H9 (cell line): ENCODE measurements at regions not wholly inside any gene's neighbourhood (a gene's known extent, or its start where the extent isn't known, plus 50 kb on each side); places are given as distances from the start of the nearest gene placed in this dataset.

Source experiments
- DNase-seq: peaks from one replicate; pipeline ENCODE4 v3.0.0-alpha.2; 2017
- H2AFZ ChIP-seq: one replicate; pipeline ENCODE4 v1.6.1; 2013; ENCODE audit warnings: mild to moderate bottlenecking, low read length, control low read depth, moderate library complexity
- H2AK5ac ChIP-seq: 2 replicates; pipeline ENCODE4 v1.6.1; 2013; ENCODE audit warnings: low read length, control low read depth, mixed read lengths; ENCODE audit not compliant: insufficient read length
- H2BK120ac ChIP-seq: one replicate; pipeline ENCODE4 v1.6.1; 2013; ENCODE audit warnings: low read depth, mild to moderate bottlenecking, low read length, control low read depth, inconsistent platforms; ENCODE audit not compliant: poor library complexity, severe bottlenecking
- H2BK12ac ChIP-seq: 2 replicates; pipeline ENCODE4 v1.6.1; 2013; ENCODE audit warnings: low read length, control low read depth, mixed read lengths, low read depth; ENCODE audit not compliant: insufficient read length
- H2BK15ac ChIP-seq: 2 replicates; pipeline ENCODE4 v1.6.1; 2013; ENCODE audit warnings: low read depth, low read length, control low read depth
- H2BK20ac ChIP-seq: one replicate; pipeline ENCODE4 v1.6.1; 2013; ENCODE audit warnings: low read depth, mild to moderate bottlenecking, low read length, control low read depth, inconsistent platforms; ENCODE audit not compliant: poor library complexity, severe bottlenecking
- H2BK5ac ChIP-seq: 2 replicates; pipeline ENCODE4 v1.6.1; 2013; ENCODE audit warnings: low read length, control low read depth, mixed read lengths; ENCODE audit not compliant: insufficient read length
- H3K14ac ChIP-seq: 2 replicates; pipeline ENCODE4 v1.6.1; 2013; ENCODE audit warnings: low read length, control low read depth; ENCODE audit not compliant: insufficient read depth
- H3K18ac ChIP-seq: 2 replicates; pipeline ENCODE4 v1.6.1; 2013; ENCODE audit warnings: low read depth, mild to moderate bottlenecking, mixed read lengths, low read length, control low read depth; ENCODE audit not compliant: insufficient read length
- H3K23ac ChIP-seq: 2 replicates; pipeline ENCODE4 v1.6.1; 2013; ENCODE audit warnings: low read length, control low read depth, mixed read lengths, low read depth; ENCODE audit not compliant: insufficient read length
- H3K23me2 ChIP-seq: 2 replicates; pipeline ENCODE4 v1.6.1; 2013; ENCODE audit warnings: low read depth, mild to moderate bottlenecking, mixed read lengths, low read length, control low read depth; ENCODE audit not compliant: insufficient read length, poor library complexity, severe bottlenecking
- H3K27ac ChIP-seq: 2 replicates; pipeline ENCODE4 v1.5.1; 2013; ENCODE audit warnings: low read length, control low read depth, mixed read lengths, low read depth; ENCODE audit not compliant: insufficient read length
- H3K27me3 ChIP-seq: 2 replicates; pipeline ENCODE4 v1.6.1; 2013; ENCODE audit warnings: low read length, control low read depth, inconsistent platforms; ENCODE audit not compliant: insufficient read depth
- H3K4ac ChIP-seq: 2 replicates; pipeline ENCODE4 v1.6.1; 2013; ENCODE audit warnings: low read depth, mild to moderate bottlenecking, control low read depth, inconsistent platforms, low read length, moderate library complexity
- H3K4me1 ChIP-seq: 2 replicates; pipeline ENCODE4 v1.6.1; 2013; ENCODE audit warnings: low read length, control low read depth, inconsistent platforms; ENCODE audit not compliant: insufficient read depth
- H3K4me2 ChIP-seq: 2 replicates; pipeline ENCODE4 v1.6.1; 2013; ENCODE audit warnings: low read length, control low read depth, mixed read lengths; ENCODE audit not compliant: insufficient read length, insufficient read depth
- H3K56ac ChIP-seq: 2 replicates; pipeline ENCODE4 v1.6.1; 2013; ENCODE audit warnings: low read depth, mild to moderate bottlenecking, mixed read lengths, low read length, control low read depth; ENCODE audit not compliant: insufficient read length
- H3K79me1 ChIP-seq: 2 replicates; pipeline ENCODE4 v1.6.1; 2013; ENCODE audit warnings: low read depth, mild to moderate bottlenecking, moderate library complexity, low read length, control low read depth, inconsistent platforms; ENCODE audit not compliant: insufficient read depth, poor library complexity, severe bottlenecking
- H3K79me2 ChIP-seq: 2 replicates; pipeline ENCODE4 v1.6.1; 2013; ENCODE audit warnings: low read length, control low read depth, inconsistent platforms; ENCODE audit not compliant: insufficient read depth
- H3K9ac ChIP-seq: 2 replicates; pipeline ENCODE4 v1.6.1; 2013; ENCODE audit warnings: low read length, control low read depth, mixed read lengths; ENCODE audit not compliant: insufficient read length; ENCODE audit errors: extremely low read depth
- H3K9me3 ChIP-seq: one replicate; pipeline ENCODE4 v1.6.1; 2013; ENCODE audit warnings: low read depth, low read length, inconsistent platforms; ENCODE audit not compliant: control insufficient read depth
- H3T11ph ChIP-seq: one replicate; pipeline ENCODE4 v1.6.1; 2013; ENCODE audit warnings: mild to moderate bottlenecking, low read length, control low read depth, inconsistent platforms
- H4K20me1 ChIP-seq: one replicate; pipeline ENCODE4 v1.6.1; 2013; ENCODE audit not compliant: control insufficient read depth, insufficient read length, insufficient read depth
- H4K5ac ChIP-seq: 2 replicates; pipeline ENCODE4 v1.6.1; 2013; ENCODE audit warnings: low read depth, mild to moderate bottlenecking, mixed read lengths, low read length, control low read depth; ENCODE audit not compliant: insufficient read length
- H4K8ac ChIP-seq: replicated peaks from 2 replicates; pipeline ENCODE4 v1.6.1; 2013; ENCODE audit warnings: low read length, control low read depth, mixed read lengths, low read depth; ENCODE audit not compliant: insufficient read length
- H4K91ac ChIP-seq: 2 replicates; pipeline ENCODE4 v1.6.1; 2013; ENCODE audit warnings: low read depth, mild to moderate bottlenecking, moderate library complexity, mixed read lengths, low read length, control low read depth; ENCODE audit not compliant: insufficient read length
- H3K27ac Mint-ChIP-seq, 3 experiments: 2 replicates in 2 of 3; 3 replicates in 1 of 3; pipeline ENCODE4 v1.8.0; 2020 to 2021; ENCODE audit warnings: mixed read lengths in 3 of 3, mild to moderate bottlenecking in 1 of 3, moderate library complexity in 1 of 3
- H3K27me3 Mint-ChIP-seq: 2 replicates; pipeline ENCODE4 v1.8.0; 2021; ENCODE audit warnings: low read depth, mild to moderate bottlenecking, moderate library complexity, mixed read lengths
- H3K36me3 Mint-ChIP-seq, 3 experiments: 2 replicates in 2 of 3; 3 replicates in 1 of 3; pipeline ENCODE4 v1.8.0; 2020 to 2021; ENCODE audit warnings: low read depth in 3 of 3, mixed read lengths in 3 of 3; ENCODE audit not compliant: insufficient read depth in 1 of 3
- H3K4me1 Mint-ChIP-seq, 2 experiments: 2 replicates each; pipeline ENCODE4 v1.8.0; 2020; ENCODE audit warnings: mixed read lengths in 2 of 2
- H3K4me3 Mint-ChIP-seq, 2 experiments: 2 replicates in 1 of 2; 3 replicates in 1 of 2; pipeline ENCODE4 v1.8.0; 2020 to 2021; ENCODE audit warnings: mild to moderate bottlenecking in 2 of 2, mixed read lengths in 2 of 2, moderate library complexity in 1 of 2
- H3K9me3 Mint-ChIP-seq, 2 experiments: 2 replicates in 1 of 2; 3 replicates in 1 of 2; pipeline ENCODE4 v1.8.0; 2020; ENCODE audit warnings: mild to moderate bottlenecking in 2 of 2, mixed read lengths in 2 of 2, moderate library complexity in 1 of 2
- CTCF ChIP-seq: fragments of 200-600 bp; sonication (generic); conservative IDR thresholded peaks from 3 replicates; pipeline ENCODE4 v1.8.0; 2021; ENCODE audit warnings: antibody characterized with exemption, mild to moderate bottlenecking

GRCh38 chr4:177006331-177006730 lies 213.6 kb upstream of the VEGFC start:
- no peak overlapping the region for H3K4ac ChIP-seq
- H3K4me3 Mint-ChIP-seq: no peak overlapping the region
- no peak for TF ChIP-seq CTCF
- no peaks in the 10 kb centered on the region for H3K79me1 ChIP-seq
- no peak overlapping the region for H3K27ac Mint-ChIP-seq
- no peak overlapping the region for H3K18ac ChIP-seq
- no peak overlapping the region for H3K27ac ChIP-seq
- H3K27me3 ChIP-seq: no peaks in the 10 kb centered on the region
- no peaks in the 10 kb centered on the region; the same call in 1 of the 2 replicates for H3K27me3 Mint-ChIP-seq
- no peak for DNase-seq
- peaks cover 2% of the 10 kb centered on the region in 2 experiments; a peak in 2 of 4 replicates for H3K4me1 Mint-ChIP-seq
- H3K9me3 ChIP-seq: no peaks in the 10 kb centered on the region
- no peaks in the 10 kb centered on the region for H4K20me1 ChIP-seq
- H2AFZ ChIP-seq: no peak overlapping the region
- H3K4me2 ChIP-seq: no peak overlapping the region
- H2BK5ac ChIP-seq: no peak overlapping the region
- H3K9ac ChIP-seq: no peak overlapping the region
- H2BK12ac ChIP-seq: no peak overlapping the region
- H3K14ac ChIP-seq: no peak overlapping the region
- no peaks in the 10 kb centered on the region for H3K23me2 ChIP-seq
- H2BK120ac ChIP-seq: no peak overlapping the region
- no peaks in the 10 kb centered on the region for H3K36me3 Mint-ChIP-seq
- no peak overlapping the region for H3K56ac ChIP-seq
- no peak overlapping the region for H4K8ac ChIP-seq
- H3K79me2 ChIP-seq: no peaks in the 10 kb centered on the region
- H3K9me3 Mint-ChIP-seq: no peaks in the 10 kb centered on the region
- no peak overlapping the region for H3T11ph ChIP-seq
- H3K23ac ChIP-seq: no peak overlapping the region
- no peak overlapping the region for H4K5ac ChIP-seq
- no peak overlapping the region for H2BK20ac ChIP-seq
- no peaks in the 10 kb centered on the region for H3K4me1 ChIP-seq
- H4K91ac ChIP-seq: no peak overlapping the region
- H2BK15ac ChIP-seq: no peak overlapping the region
- no peak overlapping the region for H2AK5ac ChIP-seq
